ENCODE measurements at regions not wholly inside any gene's neighbourhood (a gene's known extent, or its start where the extent isn't known, plus 50 kb on each side); places are given as distances from the start of the nearest gene placed in this dataset.

- no peak for TF ChIP-seq CTCF (IDR thresholded peaks at IDR 0.05)
- TF ChIP-seq SP1 (CRISPR knock-in tag; conservative IDR thresholded peaks at IDR 0.05) = no peak
- TF ChIP-seq ZBTB43 (CRISPR knock-in tag; IDR thresholded peaks at IDR 0.05) = no peak
- TF ChIP-seq ESRRA (CRISPR knock-in tag; IDR thresholded peaks at IDR 0.05; ENCODE audit: borderline replicate concordance) = no peak
- TF ChIP-seq ATF2 (CRISPR knock-in tag; IDR thresholded peaks at IDR 0.05; ENCODE audit: borderline replicate concordance, low read depth) = no peak
- TF ChIP-seq ZNF121 (CRISPR knock-in tag; IDR thresholded peaks at IDR 0.05) = no peak
- TF ChIP-seq, protein P1, sequence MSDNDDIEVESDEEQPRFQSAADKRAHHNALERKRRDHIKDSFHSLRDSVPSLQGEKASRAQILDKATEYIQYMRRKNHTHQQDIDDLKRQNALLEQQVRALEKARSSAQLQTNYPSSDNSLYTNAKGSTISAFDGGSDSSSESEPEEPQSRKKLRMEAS (CRISPR knock-in tag; IDR thresholded peaks at IDR 0.05) = no peak
- TF ChIP-seq FOXP4 (CRISPR knock-in tag; IDR thresholded peaks at IDR 0.05) = no peak
- no peak for TF ChIP-seq NR2C2 (CRISPR knock-in tag; IDR thresholded peaks at IDR 0.05)
- no peak for TF ChIP-seq TEAD1 (CRISPR knock-in tag; IDR thresholded peaks at IDR 0.05)
- TF ChIP-seq SMAD4 (CRISPR knock-in tag; IDR thresholded peaks at IDR 0.05) = no peak
- TF ChIP-seq, protein P2, sequence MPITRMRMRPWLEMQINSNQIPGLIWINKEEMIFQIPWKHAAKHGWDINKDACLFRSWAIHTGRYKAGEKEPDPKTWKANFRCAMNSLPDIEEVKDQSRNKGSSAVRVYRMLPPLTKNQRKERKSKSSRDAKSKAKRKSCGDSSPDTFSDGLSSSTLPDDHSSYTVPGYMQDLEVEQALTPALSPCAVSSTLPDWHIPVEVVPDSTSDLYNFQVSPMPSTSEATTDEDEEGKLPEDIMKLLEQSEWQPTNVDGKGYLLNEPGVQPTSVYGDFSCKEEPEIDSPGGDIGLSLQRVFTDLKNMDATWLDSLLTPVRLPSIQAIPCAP (CRISPR knock-in tag; IDR thresholded peaks at IDR 0.05) = no peak
- no peak for TF ChIP-seq ZNF138 (CRISPR knock-in tag; conservative IDR thresholded peaks at IDR 0.05)
- TF ChIP-seq RELA (CRISPR knock-in tag; IDR thresholded peaks at IDR 0.05; ENCODE audit: borderline replicate concordance) = no peak
Measured at GRCh38 chr6:147951726-147952125, 390.9 kb upstream of the SASH1 start.
